ENCODE measurements at regions not wholly inside any gene's neighbourhood (a gene's known extent, or its start where the extent isn't known, plus 50 kb on each side); places are given as distances from the start of the nearest gene placed in this dataset.

- H3K4me3 Mint-ChIP-seq (ENCODE audit: unreplicated experiment) = no peak overlapping the region
- H3K9me3 Mint-ChIP-seq (ENCODE audit: unreplicated experiment) = no peaks in the 10 kb centered on the region
- no peak overlapping the region for H3K27ac Mint-ChIP-seq (ENCODE audit: low read depth, unreplicated experiment)
- CTCF ChIA-PET = interaction anchor here (0.8 kb wide), 1 partner anchor 142 kb away, joined by 3 read pairs; no protein-coding TSS in a partner anchor
- H3K36me3 Mint-ChIP-seq (ENCODE audit: insufficient read depth, unreplicated experiment) = no peaks in the 10 kb centered on the region
- BruUV-seq (replicated peaks) = no TSS peak
- POLR2A ChIA-PET = interaction anchor here (0.6 kb wide), 1 partner anchor 406 kb away, joined by 3 read pairs; no protein-coding TSS in a partner anchor
- no peak for TF ChIP-seq CTCF (IDR thresholded peaks at IDR 0.05; ENCODE audit: unreplicated experiment)
- intact Hi-C loops (cut with micrococcal nuclease) = no loop called here
- peaks cover 5% of the 10 kb centered on the region for H3K4me1 Mint-ChIP-seq (ENCODE audit: insufficient read depth, unreplicated experiment)
- no peak for DNase-seq (ENCODE audit: unreplicated experiment)
- H3K27me3 Mint-ChIP-seq (ENCODE audit: insufficient read depth, unreplicated experiment) = no peaks in the 10 kb centered on the region
Observed at GRCh38 chr4:62262676-62263075, 1062.5 kb downstream of the ADGRL3 start.

- no TSS peak for BruUV-seq (replicated peaks)
- intact Hi-C loops (cut with micrococcal nuclease) = no loop called here
- no peak for TF ChIP-seq CTCF (IDR thresholded peaks at IDR 0.05; ENCODE audit: unreplicated experiment)
- Mint-ChIP-seq H3K9me3 (ENCODE audit: unreplicated experiment) (no peaks in the 10 kb centered on the region), H3K27ac (ENCODE audit: low read depth, unreplicated experiment) (no peak overlapping the region), H3K36me3 (ENCODE audit: insufficient read depth, unreplicated experiment) (no peaks in the 10 kb centered on the region), H3K4me1 (ENCODE audit: insufficient read depth, unreplicated experiment) (peaks cover 5% of the 10 kb centered on the region), H3K27me3 (ENCODE audit: insufficient read depth, unreplicated experiment) (no peaks in the 10 kb centered on the region), H3K4me3 (ENCODE audit: unreplicated experiment) (no peak overlapping the region)
- ChIA-PET CTCF (no interaction called here), POLR2A (no interaction called here)
- DNase-seq (ENCODE audit: unreplicated experiment) = peak; percentile 20
Observed at GRCh38 chr4:62260254-62260653, 1060.1 kb downstream of the ADGRL3 start.

- intact Hi-C loops (cut with micrococcal nuclease) = no loop called here
- Mint-ChIP-seq H3K36me3 (ENCODE audit: insufficient read depth, unreplicated experiment) (no peaks in the 10 kb centered on the region), H3K4me1 (ENCODE audit: insufficient read depth, unreplicated experiment) (peaks cover 5% of the 10 kb centered on the region), H3K4me3 (ENCODE audit: unreplicated experiment) (no peak overlapping the region), H3K27ac (ENCODE audit: low read depth, unreplicated experiment) (no peak overlapping the region), H3K27me3 (ENCODE audit: insufficient read depth, unreplicated experiment) (no peaks in the 10 kb centered on the region), H3K9me3 (ENCODE audit: unreplicated experiment) (no peaks in the 10 kb centered on the region)
- TF ChIP-seq CTCF (IDR thresholded peaks at IDR 0.05; ENCODE audit: unreplicated experiment) = no peak
- no TSS peak for BruUV-seq (replicated peaks)
- POLR2A ChIA-PET = interaction anchor here (0.7 kb wide), 1 partner anchor 172 kb away, joined by 3 read pairs; no protein-coding TSS in a partner anchor
- no peak for DNase-seq (ENCODE audit: unreplicated experiment)
- CTCF ChIA-PET = no interaction called here
Observed at GRCh38 chr4:62256479-62256878, 1056.4 kb downstream of the ADGRL3 start.

- Mint-ChIP-seq H3K4me3 (ENCODE audit: unreplicated experiment) (no peak overlapping the region), H3K27me3 (ENCODE audit: insufficient read depth, unreplicated experiment) (no peaks in the 10 kb centered on the region), H3K27ac (ENCODE audit: low read depth, unreplicated experiment) (no peak overlapping the region), H3K4me1 (ENCODE audit: insufficient read depth, unreplicated experiment) (no peaks in the 10 kb centered on the region), H3K9me3 (ENCODE audit: unreplicated experiment) (no peaks in the 10 kb centered on the region), H3K36me3 (ENCODE audit: insufficient read depth, unreplicated experiment) (no peaks in the 10 kb centered on the region)
- intact Hi-C loops (cut with micrococcal nuclease) = no loop called here
- ChIA-PET CTCF (no interaction called here), POLR2A (no interaction called here)
- DNase-seq (ENCODE audit: unreplicated experiment) = no peak
- no peak for TF ChIP-seq CTCF (IDR thresholded peaks at IDR 0.05; ENCODE audit: unreplicated experiment)
- BruUV-seq (replicated peaks) = no TSS peak
Observed at GRCh38 chr4:62252728-62253127, 1052.6 kb downstream of the ADGRL3 start.

All from MCF 10A (cell line).